GM12891 (cell line): ENCODE measurements at regions not wholly inside any gene's neighbourhood (a gene's known extent, or its start where the extent isn't known, plus 50 kb on each side); places are given as distances from the start of the nearest gene placed in this dataset.
"Not testable (repeated sequence)": the region's sequence is repeated elsewhere in the genome, so short reads cannot be mapped to it uniquely, and the experiment has no call there.

ENCODE experiments used
- DNase-seq: peaks from one replicate; pipeline ENCODE4 v3.0.0; 2011; ENCODE audit warnings: low spot score; ENCODE audit not compliant: insufficient read length
- FAIRE-seq: peaks from 2 replicates; lab custom pipeline; 2011; peaks lifted over from hg19 to GRCh38; lab: Jason Lieb, UNC
- PAX5 ChIP-seq: IDR thresholded peaks from 2 replicates; pipeline ENCODE4 v1.6.1; 2011; ENCODE audit warnings: low read length, moderate library complexity, mild to moderate bottlenecking; ENCODE audit not compliant: insufficient read depth, severe bottlenecking
- POLR2A ChIP-seq: IDR thresholded peaks from 2 replicates; pipeline ENCODE4 v1.6.1; 2011; ENCODE audit warnings: low read depth, low read length, control low read depth
- POLR2AphosphoS5 ChIP-seq: IDR thresholded peaks from 2 replicates; pipeline ENCODE4 v1.6.1; 2011; ENCODE audit warnings: low read depth, low read length, control low read depth
- POU2F2 ChIP-seq: IDR thresholded peaks from 2 replicates; pipeline ENCODE4 v1.6.1; 2011; ENCODE audit warnings: low read depth, mild to moderate bottlenecking, control low read depth, low read length, moderate library complexity
- SPI1 ChIP-seq: IDR thresholded peaks from 2 replicates; pipeline ENCODE4 v1.6.1; 2011; ENCODE audit warnings: low read depth, low read length, control low read depth
- TAF1 ChIP-seq: IDR thresholded peaks from 2 replicates; pipeline ENCODE4 v1.6.1; 2011; ENCODE audit warnings: low read depth, low read length, control low read depth

DNA sequence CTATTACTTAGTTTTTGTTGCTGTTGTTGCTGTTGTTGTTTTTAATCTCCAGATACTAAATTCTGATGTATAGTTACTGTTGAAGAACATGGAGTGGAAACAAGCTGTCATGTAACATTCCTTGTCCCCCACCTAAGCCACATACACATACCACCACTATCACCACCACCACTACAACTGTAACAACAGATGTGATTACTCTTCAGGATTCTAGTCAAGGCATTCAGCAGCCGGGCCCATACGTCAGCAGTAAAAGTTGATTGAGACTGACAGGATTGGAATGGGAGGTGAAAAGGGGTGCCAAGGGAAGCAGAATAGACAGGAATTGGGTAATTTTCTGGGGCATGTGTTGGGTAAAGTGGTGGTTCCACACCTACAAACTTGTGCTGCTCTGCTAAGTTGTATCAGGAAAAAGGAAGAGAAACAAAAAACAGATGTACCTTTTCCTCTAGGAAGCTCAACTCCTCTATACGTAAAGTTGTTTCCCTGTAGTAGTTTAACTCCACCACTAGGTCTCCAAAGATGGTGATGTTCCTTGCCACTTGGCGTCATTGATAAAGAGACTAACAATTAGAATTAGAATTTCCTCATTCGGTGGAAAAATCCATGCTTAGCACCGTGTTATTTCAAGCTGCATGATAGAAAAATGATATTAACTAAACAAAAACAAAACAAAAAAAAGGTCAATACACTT, 138.6 kb downstream of the ARRDC3 start:
- TF ChIP-seq PAX5: no peak
- no peak for FAIRE-seq
- DNase-seq: no peak

DNA sequence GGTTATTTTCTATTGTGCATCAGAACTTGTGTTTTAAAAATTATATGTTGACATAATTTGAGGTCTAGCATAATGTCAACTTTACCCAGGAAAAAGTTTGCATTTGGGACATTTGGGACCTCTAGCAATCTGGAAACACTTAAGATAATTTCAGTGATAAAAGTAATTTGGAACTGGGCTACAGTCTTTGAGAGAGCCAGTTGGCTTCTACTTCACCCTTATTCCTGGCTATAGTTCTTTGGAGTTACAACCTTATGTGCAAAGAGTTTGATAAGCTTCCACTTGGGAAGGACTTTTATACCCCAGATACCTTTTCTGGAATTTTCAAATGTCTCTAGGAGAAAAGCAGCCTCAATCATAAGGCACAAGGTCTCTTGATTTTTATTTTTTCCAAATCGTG, 139.3 kb downstream of the ARRDC3 start:
- DNase-seq: no peak
- TF ChIP-seq TAF1: no peak
- no peak for TF ChIP-seq PAX5
- no peak for TF ChIP-seq POU2F2
- no peak for TF ChIP-seq POLR2AphosphoS5
- FAIRE-seq: no peak

DNA sequence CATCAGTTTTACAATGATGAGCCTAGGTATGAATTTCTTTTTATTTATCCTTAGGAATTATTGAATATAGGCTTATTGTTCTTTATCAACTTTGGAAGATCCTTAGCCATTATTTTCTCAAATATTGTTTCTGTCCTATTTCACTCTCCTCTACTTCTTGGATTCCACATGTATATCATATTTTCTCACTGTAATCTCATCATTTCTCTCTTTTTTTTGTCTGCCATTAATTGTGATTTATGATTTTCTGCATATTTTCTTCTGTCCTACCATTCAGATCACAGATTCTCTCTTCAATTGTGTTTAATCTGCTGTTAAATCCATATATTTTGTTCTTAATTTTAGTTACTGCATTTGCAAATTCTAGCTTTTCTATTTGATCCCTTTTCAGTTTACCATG, 139.8 kb downstream of the ARRDC3 start:
- DNase-seq (no peak), FAIRE-seq (no peak)
- TF ChIP-seq POU2F2 (no peak), PAX5 (no peak), POLR2A (no peak), SPI1 (no peak), POLR2AphosphoS5 (no peak), TAF1 (no peak)

DNA sequence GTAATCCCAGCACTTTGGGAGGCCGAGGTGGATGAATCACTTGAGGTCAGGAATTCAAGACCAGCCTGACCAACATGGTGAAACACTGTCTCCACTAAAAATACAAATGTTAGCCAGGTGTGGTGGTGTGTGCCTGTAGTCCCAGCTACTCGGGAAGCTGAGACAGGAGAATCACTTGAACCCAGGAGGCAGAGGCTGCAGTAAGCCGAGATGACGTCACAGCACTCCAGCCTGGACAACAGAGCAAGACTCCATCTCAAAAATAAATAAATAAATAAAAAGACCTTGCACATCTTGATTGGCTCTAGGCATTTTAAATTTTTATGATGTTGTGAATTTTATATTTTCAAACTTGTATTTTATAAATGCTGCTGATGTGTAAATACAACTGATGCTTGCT, 141.7 kb downstream of the ARRDC3 start:
- not testable (repeated sequence) for FAIRE-seq, DNase-seq

DNA sequence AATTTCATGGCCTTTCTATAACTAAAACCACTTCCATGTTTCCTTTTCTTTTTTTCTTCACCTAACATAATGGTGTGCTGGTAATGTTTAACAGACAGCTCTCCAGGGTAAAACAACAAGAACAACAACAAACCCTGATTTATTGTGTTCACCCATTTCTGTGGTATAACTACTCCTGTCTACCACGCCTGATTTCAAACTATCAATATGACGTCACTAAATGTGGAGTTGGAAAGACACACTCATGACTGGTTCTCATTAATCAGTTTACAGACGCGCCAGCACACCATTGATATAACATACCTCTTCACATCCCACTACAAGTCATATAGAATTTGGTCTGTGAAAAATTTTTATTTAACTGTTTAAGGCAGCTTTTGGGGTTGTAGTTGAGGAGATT, 142.9 kb downstream of the ARRDC3 start:
- TF ChIP-seq TAF1: no peak
- TF ChIP-seq POLR2A: no peak
- no peak for TF ChIP-seq POU2F2
- no peak for TF ChIP-seq SPI1
- no peak for TF ChIP-seq POLR2AphosphoS5
- no peak for TF ChIP-seq PAX5
- FAIRE-seq (no peak), DNase-seq (no peak)

DNA sequence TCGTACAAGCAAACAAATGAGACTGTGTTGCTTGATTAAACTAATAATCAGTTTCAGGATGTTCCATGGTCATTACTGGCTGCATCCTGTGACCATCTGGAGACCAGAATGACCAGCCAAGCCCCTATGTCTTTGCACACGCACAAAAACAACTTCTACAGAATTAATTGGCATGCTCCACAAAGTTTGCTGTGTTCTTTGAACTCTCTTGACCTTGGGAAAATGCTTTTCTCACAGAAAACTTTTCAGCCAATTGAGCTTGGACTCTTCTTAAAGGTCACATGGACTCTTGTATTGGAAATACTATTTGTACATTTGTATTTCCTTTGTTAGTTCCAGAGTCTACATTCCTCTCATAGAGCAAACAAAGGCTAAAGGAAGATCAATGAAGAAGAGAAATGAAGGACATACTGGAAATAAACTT, 147.8 kb downstream of the ARRDC3 start:
- FAIRE-seq (no peak), DNase-seq (no peak)
- TF ChIP-seq POLR2AphosphoS5: no peak
- TF ChIP-seq POU2F2: no peak
- no peak for TF ChIP-seq SPI1
- no peak for TF ChIP-seq POLR2A
- no peak for TF ChIP-seq TAF1
- no peak for TF ChIP-seq PAX5

DNA sequence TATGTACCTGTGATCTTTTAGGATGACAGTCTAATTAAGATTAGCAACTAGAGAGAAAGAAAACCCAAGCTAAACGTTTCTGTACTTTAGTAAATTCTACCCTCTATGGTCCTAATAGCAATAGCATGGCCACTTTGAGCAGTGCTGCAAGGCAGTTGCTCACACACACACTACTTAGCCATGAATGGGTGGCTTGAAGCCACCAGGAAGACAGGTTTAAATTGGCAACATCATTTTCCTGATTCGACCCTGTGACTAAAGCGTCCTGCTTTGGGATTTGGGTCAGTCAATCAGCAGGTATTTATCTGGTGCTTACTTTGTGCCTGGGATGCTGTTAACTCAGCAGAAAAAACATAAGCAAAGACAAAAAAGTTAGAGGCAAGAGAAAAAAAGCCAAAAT, 150.6 kb downstream of the ARRDC3 start:
- DNase-seq: no peak
- TF ChIP-seq POLR2A (no peak), TAF1 (no peak), SPI1 (no peak), POLR2AphosphoS5 (no peak), POU2F2 (no peak), PAX5 (no peak)
- no peak for FAIRE-seq

DNA sequence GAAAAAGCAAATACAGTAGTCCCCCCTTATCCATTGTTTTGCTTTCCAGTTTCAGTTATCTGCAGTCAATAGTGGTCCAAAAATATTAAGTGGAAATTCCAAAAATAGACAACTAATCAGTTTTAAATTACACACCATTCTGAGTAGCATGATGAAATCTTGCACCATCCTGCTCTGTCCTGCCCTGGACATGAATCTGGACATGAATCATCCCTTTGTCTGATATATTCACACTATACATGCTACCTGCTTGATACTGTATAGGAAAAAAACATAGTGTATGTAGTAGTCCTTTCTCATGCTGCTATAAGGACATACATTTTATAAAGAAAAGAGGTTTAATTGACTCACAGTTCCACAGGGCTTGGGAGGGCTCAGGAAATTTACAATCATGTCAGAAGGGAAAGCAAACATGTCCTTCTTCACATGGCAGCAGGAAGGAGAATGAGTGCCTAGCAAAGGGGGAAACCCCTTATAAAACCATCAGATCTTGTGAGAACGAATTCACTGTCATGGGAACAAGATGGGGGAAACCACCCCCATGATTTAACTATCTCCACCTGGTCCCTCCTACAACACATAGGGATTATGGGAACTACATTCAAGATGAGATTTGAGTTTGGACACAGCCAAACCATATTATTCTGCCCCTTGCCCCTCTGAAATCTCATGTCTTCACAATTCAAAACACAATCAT, 153.9 kb downstream of the ARRDC3 start:
- no peak for FAIRE-seq
- TF ChIP-seq SPI1 (no peak), PAX5 (no peak), POLR2AphosphoS5 (no peak), TAF1 (no peak), POLR2A (no peak), POU2F2 (no peak)
- DNase-seq: no peak

DNA sequence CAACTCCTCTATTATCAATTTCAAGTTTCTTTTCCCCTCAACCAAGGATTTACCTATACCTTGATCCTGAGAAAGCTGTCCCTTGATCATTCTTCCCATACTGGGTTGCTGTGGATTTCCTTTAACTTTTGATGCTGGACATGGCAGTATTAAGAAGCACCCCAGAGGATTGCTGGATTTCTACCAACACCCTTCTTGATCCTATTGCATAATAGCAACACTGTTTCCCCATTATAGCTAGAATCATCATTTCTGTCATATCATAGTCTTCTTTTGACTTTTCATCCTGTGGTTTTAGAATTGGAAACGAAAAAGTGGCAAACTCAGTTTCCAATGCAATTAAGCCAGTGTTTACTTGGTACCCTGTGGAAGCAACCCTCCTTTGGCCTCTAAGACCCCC, 154.9 kb downstream of the ARRDC3 start:
- no peak for FAIRE-seq
- no peak for DNase-seq
- TF ChIP-seq POLR2A (no peak), POLR2AphosphoS5 (no peak), TAF1 (no peak), SPI1 (no peak)

DNA sequence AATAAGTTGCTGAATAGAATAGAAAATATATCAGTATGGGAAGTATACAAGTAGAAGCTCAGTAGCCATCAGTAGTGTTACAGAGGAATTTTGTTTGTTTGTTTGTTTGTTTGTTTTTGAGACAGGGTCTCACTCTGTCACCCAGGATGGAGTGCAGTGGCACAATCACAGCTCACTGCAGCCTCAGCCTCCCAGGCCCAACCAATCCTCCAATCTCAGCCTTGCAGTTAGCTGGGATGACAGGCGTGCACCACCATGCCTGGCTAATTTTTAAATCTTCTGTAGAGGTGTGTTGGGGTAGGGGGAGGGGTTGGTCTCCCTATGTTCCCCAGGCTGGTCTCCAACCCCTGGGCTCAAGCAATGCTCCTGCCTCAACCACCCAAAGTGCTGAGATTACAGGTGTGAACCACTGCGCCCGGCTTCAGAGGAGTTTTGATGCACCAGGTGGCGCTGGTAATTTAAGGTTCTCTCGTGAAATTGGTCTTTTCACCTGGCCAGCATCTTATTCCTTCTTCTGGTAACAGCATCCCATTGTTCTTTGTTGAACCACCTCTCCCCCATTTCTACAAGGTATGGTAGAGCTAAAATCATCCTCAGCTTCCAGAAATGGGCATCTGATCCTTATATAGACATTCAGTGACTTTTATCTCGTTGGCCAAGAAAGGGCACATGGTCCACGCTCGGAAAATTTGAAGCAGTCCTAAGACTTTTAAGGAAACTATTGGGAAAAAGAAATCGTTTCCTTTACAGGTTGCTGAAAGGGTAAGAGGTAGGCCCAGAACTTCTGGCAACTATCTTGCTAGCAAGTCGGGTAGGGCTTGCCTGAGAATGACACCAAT, 157.1 kb downstream of the ARRDC3 start:
- FAIRE-seq: peak; percentile 50

More for the DNA sequence above, 157.1 kb downstream of the ARRDC3 start:
- no peak for TF ChIP-seq PAX5
- no peak for TF ChIP-seq POU2F2
- no peak for TF ChIP-seq TAF1
- TF ChIP-seq POLR2AphosphoS5: no peak
- no peak for TF ChIP-seq POLR2A
- TF ChIP-seq SPI1: no peak
- peak; percentile 9 for DNase-seq
